ENCODE measurements at regions not wholly inside any gene's neighbourhood (a gene's known extent, or its start where the extent isn't known, plus 50 kb on each side); places are given as distances from the start of the nearest gene placed in this dataset.

DNA sequence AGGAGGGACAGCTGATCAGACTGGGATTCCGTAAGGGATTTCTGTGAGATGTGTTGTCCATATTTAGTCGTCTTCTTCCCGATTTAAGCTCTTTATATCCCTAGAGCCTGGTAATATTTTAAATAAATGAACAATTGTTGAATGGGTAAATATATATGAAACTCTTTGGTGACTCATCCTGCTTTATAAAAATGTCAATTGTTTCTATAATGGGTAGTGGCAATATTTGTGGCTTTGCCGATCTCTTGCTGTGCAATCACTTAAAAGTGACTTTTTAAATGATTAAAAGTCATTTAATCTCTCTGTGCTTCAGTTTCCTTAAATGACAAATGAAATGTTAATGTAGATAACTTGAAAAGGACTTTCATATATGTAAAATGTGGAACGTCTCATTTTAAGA lies 339.2 kb downstream of the RNF144A start:
- TF ChIP-seq, protein P1, sequence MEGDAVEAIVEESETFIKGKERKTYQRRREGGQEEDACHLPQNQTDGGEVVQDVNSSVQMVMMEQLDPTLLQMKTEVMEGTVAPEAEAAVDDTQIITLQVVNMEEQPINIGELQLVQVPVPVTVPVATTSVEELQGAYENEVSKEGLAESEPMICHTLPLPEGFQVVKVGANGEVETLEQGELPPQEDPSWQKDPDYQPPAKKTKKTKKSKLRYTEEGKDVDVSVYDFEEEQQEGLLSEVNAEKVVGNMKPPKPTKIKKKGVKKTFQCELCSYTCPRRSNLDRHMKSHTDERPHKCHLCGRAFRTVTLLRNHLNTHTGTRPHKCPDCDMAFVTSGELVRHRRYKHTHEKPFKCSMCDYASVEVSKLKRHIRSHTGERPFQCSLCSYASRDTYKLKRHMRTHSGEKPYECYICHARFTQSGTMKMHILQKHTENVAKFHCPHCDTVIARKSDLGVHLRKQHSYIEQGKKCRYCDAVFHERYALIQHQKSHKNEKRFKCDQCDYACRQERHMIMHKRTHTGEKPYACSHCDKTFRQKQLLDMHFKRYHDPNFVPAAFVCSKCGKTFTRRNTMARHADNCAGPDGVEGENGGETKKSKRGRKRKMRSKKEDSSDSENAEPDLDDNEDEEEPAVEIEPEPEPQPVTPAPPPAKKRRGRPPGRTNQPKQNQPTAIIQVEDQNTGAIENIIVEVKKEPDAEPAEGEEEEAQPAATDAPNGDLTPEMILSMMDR (IDR thresholded peaks at IDR 0.05; ENCODE audit: low read length): no peak
- TF ChIP-seq EZH2phosphoT487 (IDR thresholded peaks at IDR 0.05; ENCODE audit: low read length): no peak
- H3K27me3 ChIP-seq (replicated peaks; ENCODE audit: insufficient read depth, low read length): no peaks in the 10 kb centered on the region
- DNase-seq: no peak
- no peaks in the 10 kb centered on the region for H3K4me1 ChIP-seq (ENCODE audit: low read length)
- no peaks in the 10 kb centered on the region for H3K36me3 ChIP-seq (replicated peaks; ENCODE audit: insufficient read depth, low read length)
- no peaks in the 10 kb centered on the region for H3K9me3 ChIP-seq (replicated peaks; ENCODE audit: insufficient read depth, low read length)
- no peak overlapping the region for H3K4me3 ChIP-seq (ENCODE audit: low read length)
- H2AFZ ChIP-seq (ENCODE audit: low read length): no peak overlapping the region
- no peak overlapping the region for H3K9ac ChIP-seq (ENCODE audit: low read length)
- H3K4me2 ChIP-seq (ENCODE audit: low read depth, low read length): no peak overlapping the region
- no peak overlapping the region for H3K27ac ChIP-seq (ENCODE audit: low read length)
- no peaks in the 10 kb centered on the region for H3F3A ChIP-seq (ENCODE audit: insufficient read depth, low read length)
- H3K9me2 ChIP-seq (replicated peaks; ENCODE audit: insufficient read depth, low read length): no peaks in the 10 kb centered on the region
- no peaks in the 10 kb centered on the region for H4K20me1 ChIP-seq (ENCODE audit: insufficient read depth, low read length)
- no peaks in the 10 kb centered on the region for H3K79me2 ChIP-seq (ENCODE audit: low read length)

DNA sequence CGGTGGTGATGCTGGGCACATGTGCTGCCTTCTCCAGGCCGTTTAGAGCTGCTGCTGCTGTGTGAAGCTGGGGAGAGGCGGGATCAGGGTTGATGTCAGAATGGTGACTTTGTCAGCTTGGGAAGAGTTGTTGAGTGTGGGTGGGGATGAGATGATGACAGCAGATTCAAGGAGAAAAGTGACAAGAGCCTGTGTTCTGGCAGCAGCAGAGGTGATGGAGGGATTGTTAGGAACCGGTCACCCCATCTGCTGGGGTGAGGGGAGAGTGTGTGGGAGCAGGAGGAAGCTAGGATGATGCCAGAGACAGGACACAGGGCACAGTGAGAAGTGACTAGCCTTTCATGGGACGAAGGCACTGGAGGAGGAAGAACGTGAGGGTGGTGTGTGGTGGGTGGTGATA lies 345.5 kb downstream of the RNF144A start:
- no peak overlapping the region for H3K4me2 ChIP-seq (ENCODE audit: low read depth, low read length)
- no peak for TF ChIP-seq EZH2phosphoT487 (IDR thresholded peaks at IDR 0.05; ENCODE audit: low read length)
- TF ChIP-seq, protein P1 (IDR thresholded peaks at IDR 0.05; ENCODE audit: low read length): no peak
- no peak for TF ChIP-seq EZH2 (optimal IDR thresholded peaks at IDR 0.05; ENCODE audit: low read depth, low read length)
- no peaks in the 10 kb centered on the region for H3F3A ChIP-seq (ENCODE audit: insufficient read depth, low read length)
- no peak for DNase-seq
- H3K9me3 ChIP-seq (replicated peaks; ENCODE audit: insufficient read depth, low read length): no peaks in the 10 kb centered on the region
- H3K4me3 ChIP-seq (ENCODE audit: low read length): no peak overlapping the region
- H3K4me1 ChIP-seq (ENCODE audit: low read length): no peaks in the 10 kb centered on the region
- no peak overlapping the region for H3K9ac ChIP-seq (ENCODE audit: low read length)
- no peaks in the 10 kb centered on the region for H3K9me2 ChIP-seq (replicated peaks; ENCODE audit: insufficient read depth, low read length)
- H3K79me2 ChIP-seq (ENCODE audit: low read length): no peaks in the 10 kb centered on the region
- no peak overlapping the region for H2AFZ ChIP-seq (ENCODE audit: low read length)
- no peaks in the 10 kb centered on the region for H3K27me3 ChIP-seq (replicated peaks; ENCODE audit: insufficient read depth, low read length)
- H3K36me3 ChIP-seq (replicated peaks; ENCODE audit: insufficient read depth, low read length): no peaks in the 10 kb centered on the region
- H4K20me1 ChIP-seq (ENCODE audit: insufficient read depth, low read length): no peaks in the 10 kb centered on the region
- H3K27ac ChIP-seq (ENCODE audit: low read length): no peak overlapping the region

DNA sequence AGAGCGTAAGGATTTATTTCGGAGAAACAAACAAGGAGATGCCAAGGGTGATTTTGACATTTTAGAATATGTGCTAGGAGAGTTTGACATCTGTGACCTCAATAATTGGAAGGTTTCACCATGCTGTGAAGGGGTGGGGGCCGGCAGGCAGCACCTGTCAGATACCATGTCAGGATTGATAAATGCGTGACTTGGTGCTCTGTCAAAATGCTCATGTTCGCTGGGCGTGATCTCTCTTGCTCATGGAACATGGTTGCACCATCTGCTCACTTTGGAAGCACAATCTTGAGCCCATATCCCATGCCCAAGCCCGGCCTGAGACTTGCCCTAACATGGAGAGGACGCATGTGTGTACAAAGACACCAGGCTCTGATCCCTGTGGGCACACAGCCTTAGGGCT lies 347.6 kb downstream of the RNF144A start:
- Histone ChIP-seq H3K9me3 (replicated peaks; ENCODE audit: insufficient read depth, low read length) (no peaks in the 10 kb centered on the region), H3K9ac (ENCODE audit: low read length) (no peak overlapping the region), H3K9me2 (replicated peaks; ENCODE audit: insufficient read depth, low read length) (no peaks in the 10 kb centered on the region), H2AFZ (ENCODE audit: low read length) (no peak overlapping the region), H4K20me1 (ENCODE audit: insufficient read depth, low read length) (no peaks in the 10 kb centered on the region), H3K27me3 (replicated peaks; ENCODE audit: insufficient read depth, low read length) (no peaks in the 10 kb centered on the region), H3F3A (ENCODE audit: insufficient read depth, low read length) (no peaks in the 10 kb centered on the region), H3K4me3 (ENCODE audit: low read length) (no peak overlapping the region), H3K4me1 (ENCODE audit: low read length) (no peaks in the 10 kb centered on the region), H3K4me2 (ENCODE audit: low read depth, low read length) (no peak overlapping the region), H3K27ac (ENCODE audit: low read length) (no peak overlapping the region), H3K36me3 (replicated peaks; ENCODE audit: insufficient read depth, low read length) (no peaks in the 10 kb centered on the region), H3K79me2 (ENCODE audit: low read length) (no peaks in the 10 kb centered on the region)
- no peak for TF ChIP-seq EZH2 (optimal IDR thresholded peaks at IDR 0.05; ENCODE audit: low read depth, low read length)
- TF ChIP-seq EZH2phosphoT487 (IDR thresholded peaks at IDR 0.05; ENCODE audit: low read length): no peak
- TF ChIP-seq, protein P1 (IDR thresholded peaks at IDR 0.05; ENCODE audit: low read length): no peak
- no peak for DNase-seq
